Panc1 (cell line): ENCODE measurements at regions not wholly inside any gene's neighbourhood (a gene's known extent, or its start where the extent isn't known, plus 50 kb on each side); places are given as distances from the start of the nearest gene placed in this dataset.

Experiments
- ATAC-seq: fragments of 200-7000 bp; cut with Tn5 transposase; 2 replicates; pipeline ENCODE4 v1.9.1; 2020; ENCODE audit warnings: mild to moderate bottlenecking, moderate library complexity
- BruUV-seq: library from RNA; stranded (reverse); fragments of 400-500 nt; replicated peaks from 2 replicates; lab custom pipeline; 2021; lab: Mats Ljungman, UMichigan
- CTCF ChIA-PET: fragments of 300-600 bp; sonication (Branson Sonifier 250); formaldehyde crosslinking; loops from one replicate; lab custom pipeline; 2022; ENCODE audit warnings: antibody characterized with exemption; lab: Charles Lee
- POLR2A ChIA-PET: fragments of 300-600 bp; sonication (Branson Sonifier 250); formaldehyde crosslinking; loops from one replicate; lab custom pipeline; 2022; ENCODE audit warnings: antibody characterized with exemption; lab: Charles Lee
- DNase-seq: peaks from one replicate; pipeline ENCODE4 v3.0.0-alpha.2; 2010; ENCODE audit warnings: low read depth, low spot score
- H3K27ac ChIP-seq: 2 replicates; pipeline ENCODE4 v1.5.1; 2011; ENCODE audit warnings: mild to moderate bottlenecking, low read length, inconsistent platforms
- H3K27me3 ChIP-seq: fragments of 200-500 bp; sonication (Bioruptor generic); 2 replicates; pipeline ENCODE4 v1.6.0; 2014; ENCODE audit warnings: low read length, inconsistent platforms; ENCODE audit not compliant: control insufficient read depth, insufficient read depth
- H3K36me3 ChIP-seq: fragments of 200-500 bp; sonication (Bioruptor generic); 2 replicates; pipeline ENCODE4 v1.5.1; 2014; ENCODE audit warnings: inconsistent platforms, mild to moderate bottlenecking, low read length, moderate library complexity; ENCODE audit not compliant: control insufficient read depth, insufficient read depth
- H3K4me1 ChIP-seq: 2 replicates; pipeline ENCODE4 v1.5.1; 2011; ENCODE audit warnings: inconsistent platforms, mild to moderate bottlenecking, low read length, moderate library complexity; ENCODE audit not compliant: control insufficient read depth, insufficient read depth
- H3K4me3 ChIP-seq, 2 experiments: 2 replicates each; pipeline ENCODE4 v1.5.1; 2011 to 2012; ENCODE audit warnings: low read depth in 2 of 2, low read length in 2 of 2, mild to moderate bottlenecking in 2 of 2, inconsistent platforms in 1 of 2, moderate library complexity in 1 of 2
- H3K9me3 ChIP-seq: fragments of 200-500 bp; sonication (Bioruptor generic); 2 replicates; pipeline ENCODE4 v1.5.1; 2014; ENCODE audit warnings: low read depth, mild to moderate bottlenecking, inconsistent platforms, low read length, moderate library complexity; ENCODE audit not compliant: control insufficient read depth, insufficient read depth
- POLR2AphosphoS5 ChIP-seq: IDR thresholded peaks from 2 replicates; pipeline ENCODE4 v1.6.1; 2012; ENCODE audit warnings: mild to moderate bottlenecking, low read depth, low read length, moderate library complexity
- REST ChIP-seq, 2 experiments: IDR thresholded peaks; 2 replicates each; pipeline ENCODE4 v1.6.1; 2011 to 2012; ENCODE audit warnings: low read depth in 2 of 2, control low read depth in 1 of 2, low read length in 1 of 2, mild to moderate bottlenecking in 1 of 2, moderate library complexity in 1 of 2; ENCODE audit not compliant: insufficient read depth in 1 of 2
- SIN3A ChIP-seq: IDR thresholded peaks from 2 replicates; pipeline ENCODE4 v1.6.1; 2012; ENCODE audit warnings: low read depth, mild to moderate bottlenecking, low read length, moderate library complexity, borderline replicate concordance; ENCODE audit not compliant: insufficient read depth
- TCF7L2 ChIP-seq: IDR thresholded peaks from 2 replicates; pipeline ENCODE4 v1.6.1; 2011; ENCODE audit warnings: mild to moderate bottlenecking, low read depth, low read length, inconsistent platforms
- in situ Hi-C: cut with HindIII; loops from 2 replicates; pipeline ENCODE4 v1.10.0; 2016; ENCODE audit warnings: low sequenced_read_pairs, low pct_unique_long_range_greater_than_20kb
- intact Hi-C: fragments of 100-400 bp; cut with micrococcal nuclease; formaldehyde crosslinking; loops from one replicate; pipeline ENCODE4 v1.10.0; 2022; ENCODE audit not compliant: unreplicated experiment
- TF ChIP-seq, protein P1 (sequence below): fragments of 450-650 bp; IDR thresholded peaks from 2 replicates; pipeline ENCODE4 v1.5.1; 2017; ENCODE audit warnings: mild to moderate bottlenecking

GRCh38 chr3:14283092-14283812 is 104.6 kb downstream of the LSM3 start:
- BruUV-seq = no TSS peak
- Histone ChIP-seq H3K4me1 (peaks cover 8% of the 10 kb centered on the region; the same call in 1 of the 2 replicates), H3K27ac (no peak overlapping the region), H3K9me3 (no peaks in the 10 kb centered on the region), H3K36me3 (no peaks in the 10 kb centered on the region), H3K27me3 (no peaks in the 10 kb centered on the region), H3K4me3 (no peak overlapping the region)
- TF ChIP-seq TCF7L2 (no peak), SIN3A (no peak), REST (IDR thresholded peaks at IDR 0.05; ENCODE audit: insufficient read depth in 1 of 2, low read depth in 2 of 2, low read length in 1 of 2) (no peak), POLR2AphosphoS5 (no peak)
- TF ChIP-seq, protein P1, sequence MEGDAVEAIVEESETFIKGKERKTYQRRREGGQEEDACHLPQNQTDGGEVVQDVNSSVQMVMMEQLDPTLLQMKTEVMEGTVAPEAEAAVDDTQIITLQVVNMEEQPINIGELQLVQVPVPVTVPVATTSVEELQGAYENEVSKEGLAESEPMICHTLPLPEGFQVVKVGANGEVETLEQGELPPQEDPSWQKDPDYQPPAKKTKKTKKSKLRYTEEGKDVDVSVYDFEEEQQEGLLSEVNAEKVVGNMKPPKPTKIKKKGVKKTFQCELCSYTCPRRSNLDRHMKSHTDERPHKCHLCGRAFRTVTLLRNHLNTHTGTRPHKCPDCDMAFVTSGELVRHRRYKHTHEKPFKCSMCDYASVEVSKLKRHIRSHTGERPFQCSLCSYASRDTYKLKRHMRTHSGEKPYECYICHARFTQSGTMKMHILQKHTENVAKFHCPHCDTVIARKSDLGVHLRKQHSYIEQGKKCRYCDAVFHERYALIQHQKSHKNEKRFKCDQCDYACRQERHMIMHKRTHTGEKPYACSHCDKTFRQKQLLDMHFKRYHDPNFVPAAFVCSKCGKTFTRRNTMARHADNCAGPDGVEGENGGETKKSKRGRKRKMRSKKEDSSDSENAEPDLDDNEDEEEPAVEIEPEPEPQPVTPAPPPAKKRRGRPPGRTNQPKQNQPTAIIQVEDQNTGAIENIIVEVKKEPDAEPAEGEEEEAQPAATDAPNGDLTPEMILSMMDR = no peak
- intact Hi-C loops (no loop called here), in situ Hi-C loops (no loop called here)
- CTCF ChIA-PET = no interaction called here
- POLR2A ChIA-PET = no interaction called here
- ATAC-seq (no peak), DNase-seq (no peak)

GRCh38 chr3:14283813-14284438 is 105.3 kb downstream of the LSM3 start:
- no TSS peak for BruUV-seq
- TF ChIP-seq SIN3A (no peak), REST (IDR thresholded peaks at IDR 0.05; ENCODE audit: insufficient read depth in 1 of 2, low read depth in 2 of 2, low read length in 1 of 2) (no peak)
- H3K9me3 ChIP-seq = no peaks in the 10 kb centered on the region
- intact Hi-C loops = no loop called here
- ATAC-seq (no peak), DNase-seq (no peak)
- no peak overlapping the region for H3K27ac ChIP-seq
- POLR2A ChIA-PET = no interaction called here
- CTCF ChIA-PET = no interaction called here
- no peak overlapping the region for H3K4me3 ChIP-seq
- in situ Hi-C loops = no loop called here
- H3K4me1 ChIP-seq = peaks cover 2% of the 10 kb centered on the region; the same call in 1 of the 2 replicates
- no peaks in the 10 kb centered on the region for H3K36me3 ChIP-seq
- H3K27me3 ChIP-seq = no peaks in the 10 kb centered on the region
